ENCODE measurements at regions not wholly inside any gene's neighbourhood (a gene's known extent, or its start where the extent isn't known, plus 50 kb on each side); places are given as distances from the start of the nearest gene placed in this dataset.
"Not testable (repeated sequence)": the region's sequence is repeated elsewhere in the genome, so short reads cannot be mapped to it uniquely, and the experiment has no call there.

GRCh38 chr2:91742973-91743490 is 3051.6 kb downstream of the RPIA start:
- DNase-seq = not testable (repeated sequence)

GRCh38 chr2:91743910-91744309 is 3052.4 kb downstream of the RPIA start:
- not testable (repeated sequence) for DNase-seq, H3K4me1 ChIP-seq

More at GRCh38 chr2:91742973-91743490, 3051.6 kb downstream of the RPIA start:
- H3K36me3 ChIP-seq; H3K27ac ChIP-seq (replicated peaks); H3K9me3 ChIP-seq (replicated peaks); H3K4me3 ChIP-seq; intact Hi-C loops (cut with micrococcal nuclease); H3K4me1 ChIP-seq: not testable (repeated sequence)
- peaks cover 74% of the 10 kb centered on the region for H3K27me3 ChIP-seq (ENCODE audit: low read depth)

GRCh38 chr2:91744700-91745141 is 3053.2 kb downstream of the RPIA start:
- H3K4me3 ChIP-seq; H3K27ac ChIP-seq (replicated peaks); H3K36me3 ChIP-seq; H3K4me1 ChIP-seq; H3K9me3 ChIP-seq (replicated peaks); intact Hi-C loops (cut with micrococcal nuclease); DNase-seq: not testable (repeated sequence)
- H3K27me3 ChIP-seq (ENCODE audit: low read depth) = peaks cover 82% of the 10 kb centered on the region

More at GRCh38 chr2:91743910-91744309, 3052.4 kb downstream of the RPIA start:
- intact Hi-C loops (cut with micrococcal nuclease); H3K36me3 ChIP-seq; H3K9me3 ChIP-seq (replicated peaks); H3K27ac ChIP-seq (replicated peaks); H3K4me3 ChIP-seq: not testable (repeated sequence)
- H3K27me3 ChIP-seq (ENCODE audit: low read depth) = peaks cover 82% of the 10 kb centered on the region

- intact Hi-C loops (cut with micrococcal nuclease) = no loop called here
- no peak for DNase-seq
- Histone ChIP-seq H3K4me1 (no peaks in the 10 kb centered on the region), H3K27me3 (ENCODE audit: low read depth) (peaks cover 72% of the 10 kb centered on the region), H3K36me3 (no peaks in the 10 kb centered on the region), H3K4me3 (peak overlapping the region; percentile 19), H3K27ac (replicated peaks) (no peak overlapping the region), H3K9me3 (replicated peaks) (no peaks in the 10 kb centered on the region)
- no peak for TF ChIP-seq CTCF (IDR thresholded peaks at IDR 0.05; ENCODE audit: borderline replicate concordance)
Measured at GRCh38 chr2:91748902-91749301, 3057.4 kb downstream of the RPIA start.

GRCh38 chr2:91749665-91750064 is 3058.2 kb downstream of the RPIA start:
- intact Hi-C loops (cut with micrococcal nuclease); DNase-seq; H3K4me1 ChIP-seq; H3K36me3 ChIP-seq; H3K9me3 ChIP-seq (replicated peaks); H3K27ac ChIP-seq (replicated peaks); H3K4me3 ChIP-seq: not testable (repeated sequence)
- H3K27me3 ChIP-seq (ENCODE audit: low read depth) = peaks cover 72% of the 10 kb centered on the region

GRCh38 chr2:91759361-91759941 is 3068.0 kb downstream of the RPIA start:
- H3K27me3 ChIP-seq (ENCODE audit: low read depth) = peaks cover 25% of the 10 kb centered on the region
- H3K9me3 ChIP-seq (replicated peaks); intact Hi-C loops (cut with micrococcal nuclease); H3K4me3 ChIP-seq; H3K36me3 ChIP-seq; H3K27ac ChIP-seq (replicated peaks); H3K4me1 ChIP-seq; DNase-seq: not testable (repeated sequence)
- TF ChIP-seq CTCF (IDR thresholded peaks at IDR 0.05; ENCODE audit: borderline replicate concordance) = peak; percentile 29

- peaks cover 27% of the 10 kb centered on the region for H3K27me3 ChIP-seq (ENCODE audit: low read depth)
- H3K4me1 ChIP-seq; intact Hi-C loops (cut with micrococcal nuclease); H3K4me3 ChIP-seq; DNase-seq; H3K27ac ChIP-seq (replicated peaks); H3K9me3 ChIP-seq (replicated peaks); H3K36me3 ChIP-seq: not testable (repeated sequence)
Measured at GRCh38 chr2:91760672-91761071, 3069.2 kb downstream of the RPIA start.

GRCh38 chr2:91762312-91762711 is 3070.8 kb downstream of the RPIA start:
- H3K27ac ChIP-seq (replicated peaks); H3K4me3 ChIP-seq; H3K36me3 ChIP-seq; H3K9me3 ChIP-seq (replicated peaks); intact Hi-C loops (cut with micrococcal nuclease); H3K4me1 ChIP-seq; DNase-seq: not testable (repeated sequence)
- peaks cover 34% of the 10 kb centered on the region for H3K27me3 ChIP-seq (ENCODE audit: low read depth)

- H3K36me3 ChIP-seq; H3K4me3 ChIP-seq; H3K9me3 ChIP-seq (replicated peaks); H3K27ac ChIP-seq (replicated peaks); H3K4me1 ChIP-seq; intact Hi-C loops (cut with micrococcal nuclease); DNase-seq: not testable (repeated sequence)
- H3K27me3 ChIP-seq (ENCODE audit: low read depth) = peaks cover 40% of the 10 kb centered on the region
Measured at GRCh38 chr2:91763710-91764109, 3072.2 kb downstream of the RPIA start.

GRCh38 chr2:91764581-91765002 is 3073.1 kb downstream of the RPIA start:
- H3K27ac ChIP-seq (replicated peaks); DNase-seq; H3K4me3 ChIP-seq; H3K9me3 ChIP-seq (replicated peaks); intact Hi-C loops (cut with micrococcal nuclease); H3K36me3 ChIP-seq; H3K4me1 ChIP-seq: not testable (repeated sequence)
- peaks cover 46% of the 10 kb centered on the region for H3K27me3 ChIP-seq (ENCODE audit: low read depth)

GRCh38 chr2:91765018-91765754 is 3073.7 kb downstream of the RPIA start:
- H3K27ac ChIP-seq (replicated peaks); H3K9me3 ChIP-seq (replicated peaks); intact Hi-C loops (cut with micrococcal nuclease); H3K36me3 ChIP-seq; DNase-seq; H3K4me3 ChIP-seq; H3K4me1 ChIP-seq: not testable (repeated sequence)
- peaks cover 46% of the 10 kb centered on the region for H3K27me3 ChIP-seq (ENCODE audit: low read depth)

Data from left ventricle myocardium inferior (tissue), 1 donor.